ENCODE measurements at regions not wholly inside any gene's neighbourhood (a gene's known extent, or its start where the extent isn't known, plus 50 kb on each side); places are given as distances from the start of the nearest gene placed in this dataset.

DNA sequence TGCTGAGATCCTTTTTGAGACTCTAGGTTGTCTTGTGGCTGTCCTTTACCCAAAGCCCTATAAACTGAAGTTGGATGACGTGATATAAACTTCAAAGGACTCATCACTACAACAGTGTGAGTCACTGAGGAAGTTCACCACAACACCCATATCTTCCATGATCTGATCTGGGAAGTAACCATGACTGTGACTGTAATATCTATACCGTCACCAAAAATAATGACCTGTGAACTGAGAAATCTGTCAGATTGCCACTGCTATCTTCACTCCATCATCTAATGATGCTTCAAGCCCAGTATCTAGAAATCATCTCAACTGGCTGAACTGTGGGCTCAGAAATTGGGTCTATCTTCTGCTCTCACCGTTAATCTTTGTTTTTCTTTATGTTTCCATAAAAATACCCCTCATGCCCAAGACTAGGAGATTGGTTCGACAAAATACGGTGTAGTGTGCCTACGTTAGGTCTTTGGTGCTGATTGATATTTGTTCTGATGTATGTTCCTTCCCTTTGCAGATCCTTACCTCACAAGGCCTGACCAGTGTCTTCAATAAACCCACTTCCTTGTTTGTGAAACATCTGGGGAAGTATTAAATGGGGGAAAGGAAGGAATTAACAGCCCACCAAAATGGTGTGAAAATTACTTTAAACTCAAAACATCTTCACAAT lies 78.2 kb downstream of the MYL12B start:
- Histone ChIP-seq H3K18ac (ENCODE audit: low read depth, low read length) (no peak overlapping the region), H4K91ac (ENCODE audit: insufficient read depth, low read depth, low read length) (no peak overlapping the region), H4K8ac (ENCODE audit: low read depth in 2 of 2, low read length in 2 of 2) (no peak overlapping the region), H3K79me1 (ENCODE audit: low read depth in 1 of 2, low read length in 2 of 2) (no peaks in the 10 kb centered on the region), H3K9me1 (ENCODE audit: insufficient read depth, low read length) (no peaks in the 10 kb centered on the region), H3K27me3 (ENCODE audit: control insufficient read depth, insufficient read depth, low read length) (no peaks in the 10 kb centered on the region), H3K56ac (ENCODE audit: extremely low read depth, insufficient read depth, low read length) (no peak overlapping the region), H3K4me3 (ENCODE audit: insufficient read depth, low read depth, low read length) (no peak overlapping the region), H2BK5ac (ENCODE audit: low read depth, low read length, poor library complexity, severe bottlenecking) (no peak overlapping the region), H3K9me3 (ENCODE audit: control insufficient read depth, insufficient read depth, low read length) (no peaks in the 10 kb centered on the region), H4K5ac (ENCODE audit: low read depth, low read length) (no peak overlapping the region), H2AFZ (replicated peaks; ENCODE audit: low read length, poor library complexity) (no peak overlapping the region), H3K14ac (replicated peaks; ENCODE audit: low read depth, low read length) (peak overlapping the region; percentile 39; the same call in 1 of the 2 replicates), H3K27ac (ENCODE audit: insufficient read depth, low read length) (no peak overlapping the region), H3K9ac (ENCODE audit: low read depth, low read length) (no peak overlapping the region), H2AK9ac (replicated peaks; ENCODE audit: low read depth, low read length, poor library complexity) (no peak overlapping the region), H3K4me2 (ENCODE audit: low read depth, low read length) (no peak overlapping the region), H2BK120ac (ENCODE audit: low read depth, low read length) (no peak overlapping the region), H3K36me3 (ENCODE audit: control insufficient read depth, insufficient read depth, low read length) (no peaks in the 10 kb centered on the region), H2BK20ac (ENCODE audit: low read depth, low read length) (no peak overlapping the region), H3K23ac (ENCODE audit: low read depth, low read length) (no peak overlapping the region), H3K4me1 (ENCODE audit: control insufficient read depth, insufficient read depth, low read length) (no peaks in the 10 kb centered on the region), H4K20me1 (ENCODE audit: insufficient read depth, low read length) (no peaks in the 10 kb centered on the region), H3K4ac (ENCODE audit: low read depth, low read length) (no peak overlapping the region), H2BK15ac (ENCODE audit: low read depth, low read length) (no peak overlapping the region), H2AK5ac (ENCODE audit: low read depth, low read length) (no peak overlapping the region)
- peak; percentile 56 for DNase-seq
- no peak for ATAC-seq (ENCODE audit: low read depth)
- in situ Hi-C loops (cut with MboI; ENCODE audit: low sequenced_read_pairs) = no loop called here
- no TSS peak for BruUV-seq (replicated peaks)
- TF ChIP-seq, protein P1, sequence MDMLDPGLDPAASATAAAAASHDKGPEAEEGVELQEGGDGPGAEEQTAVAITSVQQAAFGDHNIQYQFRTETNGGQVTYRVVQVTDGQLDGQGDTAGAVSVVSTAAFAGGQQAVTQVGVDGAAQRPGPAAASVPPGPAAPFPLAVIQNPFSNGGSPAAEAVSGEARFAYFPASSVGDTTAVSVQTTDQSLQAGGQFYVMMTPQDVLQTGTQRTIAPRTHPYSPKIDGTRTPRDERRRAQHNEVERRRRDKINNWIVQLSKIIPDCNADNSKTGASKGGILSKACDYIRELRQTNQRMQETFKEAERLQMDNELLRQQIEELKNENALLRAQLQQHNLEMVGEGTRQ (IDR thresholded peaks at IDR 0.05; ENCODE audit: low read depth, low read length) = no peak
- TF ChIP-seq NFE2L2 (IDR thresholded peaks at IDR 0.05; ENCODE audit: low read depth, low read length) (no peak), CHD1 (IDR thresholded peaks at IDR 0.05; ENCODE audit: low read depth, low read length) (no peak), RCOR1 (IDR thresholded peaks at IDR 0.05; ENCODE audit: insufficient replicate concordance, low read length) (no peak), MAFK (IDR thresholded peaks at IDR 0.05; ENCODE audit: low read depth, low read length) (no peak), CEBPB (IDR thresholded peaks at IDR 0.05; ENCODE audit: low read depth, low read length) (no peak), POLR2A (IDR thresholded peaks at IDR 0.05; ENCODE audit: low read depth, low read length) (no peak), RFX5 (IDR thresholded peaks at IDR 0.05; ENCODE audit: low read depth, low read length) (no peak), BHLHE40 (IDR thresholded peaks at IDR 0.05; ENCODE audit: low read depth, low read length) (no peak), RAD21 (IDR thresholded peaks at IDR 0.05; ENCODE audit: low read length) (no peak), MXI1 (IDR thresholded peaks at IDR 0.05; ENCODE audit: borderline replicate concordance, low read depth, low read length) (no peak), FOS (IDR thresholded peaks at IDR 0.05; ENCODE audit: low read depth, low read length) (no peak), MAZ (IDR thresholded peaks at IDR 0.05; ENCODE audit: borderline replicate concordance, low read depth, low read length) (no peak), SMC3 (IDR thresholded peaks at IDR 0.05; ENCODE audit: low read depth, low read length) (no peak), ELK1 (IDR thresholded peaks at IDR 0.05; ENCODE audit: borderline replicate concordance, low read depth, low read length) (no peak)
- dilution Hi-C loops (cut with HindIII; ENCODE audit: low sequenced_read_pairs, unreplicated experiment) = no loop called here
- intact Hi-C loops (cut with micrococcal nuclease) = no loop called here
- 50% methylated on average over 1 of the region's 6 CpGs; no CpG with 5 or more reads in 1 of the 2 experiments for WGBS, 2 experiments (ENCODE audit: extremely low coverage in 2 of 2, insufficient read length in 1 of 2)
- ChIA-PET POLR2A (ENCODE audit: unreplicated experiment) (no interaction called here), CTCF (no interaction called here)

Measured in IMR-90 (cell line).